PC-3 (cell line): ENCODE measurements at regions not wholly inside any gene's neighbourhood (a gene's known extent, or its start where the extent isn't known, plus 50 kb on each side); places are given as distances from the start of the nearest gene placed in this dataset.

Experiments used
- ATAC-seq: fragments of 200-7000 bp; cut with Tn5 transposase; 2 replicates; pipeline ENCODE4 v1.9.1; 2020; ENCODE audit warnings: mild to moderate bottlenecking, moderate library complexity
- BruUV-seq: library from RNA; stranded (reverse); fragments of 400-500 nt; replicated peaks from 2 replicates; lab custom pipeline; 2021; lab: Mats Ljungman, UMichigan
- CTCF ChIA-PET: fragments of 300-600 bp; sonication (Branson Sonifier 250); formaldehyde crosslinking; loops from one replicate; lab custom pipeline; 2022; ENCODE audit warnings: antibody characterized with exemption; lab: Charles Lee
- POLR2A ChIA-PET: fragments of 300-600 bp; sonication (Branson Sonifier 250); formaldehyde crosslinking; loops from one replicate; lab custom pipeline; 2022; ENCODE audit warnings: antibody characterized with exemption; ENCODE audit not compliant: unreplicated experiment; lab: Charles Lee
- DNase-seq: peaks from one replicate; pipeline ENCODE4 v3.0.0-alpha.2; 2015
- H2AFZ ChIP-seq: fragments of 300-600 bp; sonication (generic); 2 replicates; pipeline ENCODE4 v1.6.0; 2016; ENCODE audit warnings: antibody characterized with exemption, low read length
- H3F3A ChIP-seq: fragments of 300-600 bp; sonication (generic); one replicate; pipeline ENCODE4 v1.6.0; 2017; ENCODE audit warnings: antibody characterized with exemption, low read length, control low read depth, mild to moderate bottlenecking; ENCODE audit not compliant: unreplicated experiment
- H3K27ac ChIP-seq: fragments of 300-600 bp; sonication (generic); 2 replicates; pipeline ENCODE4 v1.5.1; 2016; ENCODE audit warnings: mild to moderate bottlenecking, low read length
- H3K27me3 ChIP-seq: fragments of 300-600 bp; sonication (generic); 2 replicates; pipeline ENCODE4 v1.6.1; 2016; ENCODE audit warnings: low read length, mixed read lengths
- H3K36me3 ChIP-seq: fragments of 300-600 bp; sonication (generic); 2 replicates; pipeline ENCODE4 v1.6.1; 2016; ENCODE audit warnings: low read depth, mixed run types, low read length, mixed read lengths
- H3K4me1 ChIP-seq: fragments of 300-600 bp; sonication (generic); 2 replicates; pipeline ENCODE4 v1.5.1; 2016; ENCODE audit warnings: low read length; ENCODE audit not compliant: insufficient read depth
- H3K4me2 ChIP-seq: fragments of 300-600 bp; sonication (generic); 2 replicates; pipeline ENCODE4 v1.6.0; 2016; ENCODE audit warnings: low read length
- H3K4me3 ChIP-seq: fragments of 300-600 bp; sonication (generic); 2 replicates; pipeline ENCODE4 v1.5.1; 2016; ENCODE audit warnings: mild to moderate bottlenecking, low read length, mixed read lengths
- H3K79me2 ChIP-seq: fragments of 300-600 bp; sonication (generic); 2 replicates; pipeline ENCODE4 v1.6.1; 2017; ENCODE audit warnings: low read length, mixed read lengths
- H3K9ac ChIP-seq: fragments of 300-600 bp; sonication (generic); 2 replicates; pipeline ENCODE4 v1.6.0; 2016; ENCODE audit warnings: mild to moderate bottlenecking, low read length
- H3K9me2 ChIP-seq: fragments of 300-600 bp; sonication (generic); replicated peaks from 2 replicates; pipeline ENCODE4 v1.6.1; 2016; ENCODE audit warnings: mixed run types, low read length, mixed read lengths
- H3K9me3 ChIP-seq: fragments of 300-600 bp; sonication (generic); 2 replicates; pipeline ENCODE4 v1.6.1; 2016; ENCODE audit warnings: low read length, mixed read lengths
- H4K20me1 ChIP-seq: fragments of 300-600 bp; sonication (generic); 2 replicates; pipeline ENCODE4 v1.6.1; 2016; ENCODE audit warnings: low read length, mixed read lengths
- EZH2 ChIP-seq: fragments of 300-600 bp; sonication (generic); IDR thresholded peaks from one replicate; pipeline ENCODE4 v1.6.1; 2017; ENCODE audit warnings: antibody characterized with exemption, mild to moderate bottlenecking, low read length; ENCODE audit not compliant: unreplicated experiment
- EZH2phosphoT487 ChIP-seq: fragments of 300-600 bp; sonication (generic); IDR thresholded peaks from 2 replicates; pipeline ENCODE4 v1.6.1; 2018; ENCODE audit warnings: mild to moderate bottlenecking, antibody characterized with exemption, low read length, borderline replicate concordance
- intact Hi-C: fragments of 100-400 bp; cut with micrococcal nuclease; formaldehyde crosslinking; loops from 2 replicates; pipeline ENCODE4 v1.9.0; 2023
- TF ChIP-seq, protein P1 (sequence below): fragments of 300-600 bp; sonication (generic); conservative IDR thresholded peaks from 2 replicates; pipeline ENCODE4 v1.5.1; 2017; ENCODE audit warnings: antibody characterized with exemption, low read depth, mild to moderate bottlenecking, low read length

- DNase-seq (peak; percentile 45), ATAC-seq (peak; percentile 38)
- intact Hi-C loops = no loop called here
- Histone ChIP-seq H4K20me1 (no peaks in the 10 kb centered on the region), H3F3A (no peaks in the 10 kb centered on the region), H3K4me2 (no peak overlapping the region), H3K4me3 (no peak overlapping the region), H2AFZ (no peak overlapping the region), H3K27ac (no peak overlapping the region), H3K9me2 (no peaks in the 10 kb centered on the region), H3K4me1 (peaks cover 12% of the 10 kb centered on the region; the same call in 1 of the 2 replicates), H3K36me3 (no peaks in the 10 kb centered on the region), H3K9ac (no peak overlapping the region), H3K79me2 (no peaks in the 10 kb centered on the region), H3K27me3 (no peaks in the 10 kb centered on the region), H3K9me3 (no peaks in the 10 kb centered on the region)
- CTCF ChIA-PET = no interaction called here
- BruUV-seq = no TSS peak
- no peak for TF ChIP-seq EZH2phosphoT487
- no peak for TF ChIP-seq EZH2
- TF ChIP-seq, protein P1, sequence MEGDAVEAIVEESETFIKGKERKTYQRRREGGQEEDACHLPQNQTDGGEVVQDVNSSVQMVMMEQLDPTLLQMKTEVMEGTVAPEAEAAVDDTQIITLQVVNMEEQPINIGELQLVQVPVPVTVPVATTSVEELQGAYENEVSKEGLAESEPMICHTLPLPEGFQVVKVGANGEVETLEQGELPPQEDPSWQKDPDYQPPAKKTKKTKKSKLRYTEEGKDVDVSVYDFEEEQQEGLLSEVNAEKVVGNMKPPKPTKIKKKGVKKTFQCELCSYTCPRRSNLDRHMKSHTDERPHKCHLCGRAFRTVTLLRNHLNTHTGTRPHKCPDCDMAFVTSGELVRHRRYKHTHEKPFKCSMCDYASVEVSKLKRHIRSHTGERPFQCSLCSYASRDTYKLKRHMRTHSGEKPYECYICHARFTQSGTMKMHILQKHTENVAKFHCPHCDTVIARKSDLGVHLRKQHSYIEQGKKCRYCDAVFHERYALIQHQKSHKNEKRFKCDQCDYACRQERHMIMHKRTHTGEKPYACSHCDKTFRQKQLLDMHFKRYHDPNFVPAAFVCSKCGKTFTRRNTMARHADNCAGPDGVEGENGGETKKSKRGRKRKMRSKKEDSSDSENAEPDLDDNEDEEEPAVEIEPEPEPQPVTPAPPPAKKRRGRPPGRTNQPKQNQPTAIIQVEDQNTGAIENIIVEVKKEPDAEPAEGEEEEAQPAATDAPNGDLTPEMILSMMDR = no peak
- POLR2A ChIA-PET = no interaction called here
These were observed 132.9 kb downstream of the FAM161A start for GRCh38 chr2:61720911-61721310.

- Histone ChIP-seq H3K9me2 (no peaks in the 10 kb centered on the region), H3K4me3 (no peak overlapping the region), H3K4me1 (peaks cover 12% of the 10 kb centered on the region; the same call in 1 of the 2 replicates), H3K27me3 (no peaks in the 10 kb centered on the region), H3K27ac (no peak overlapping the region), H4K20me1 (no peaks in the 10 kb centered on the region), H3K9me3 (no peaks in the 10 kb centered on the region), H2AFZ (no peak overlapping the region), H3F3A (no peaks in the 10 kb centered on the region), H3K79me2 (no peaks in the 10 kb centered on the region), H3K9ac (no peak overlapping the region), H3K4me2 (no peak overlapping the region), H3K36me3 (no peaks in the 10 kb centered on the region)
- ATAC-seq (no peak), DNase-seq (no peak)
- TF ChIP-seq, protein P1 = no peak
- no peak for TF ChIP-seq EZH2phosphoT487
- no peak for TF ChIP-seq EZH2
- intact Hi-C loops = no loop called here
- ChIA-PET POLR2A (no interaction called here), CTCF (no interaction called here)
- BruUV-seq = no TSS peak
These were observed 134.9 kb downstream of the FAM161A start for GRCh38 chr2:61718965-61719364.

GRCh38 chr2:61715506-61715905 is 138.4 kb downstream of the FAM161A start:
- no peaks in the 10 kb centered on the region for H3F3A ChIP-seq
- intact Hi-C loops = no loop called here
- H3K4me2 ChIP-seq = no peak overlapping the region
- ChIA-PET POLR2A (no interaction called here), CTCF (no interaction called here)
- no peak overlapping the region for H3K9ac ChIP-seq
- no peaks in the 10 kb centered on the region for H3K9me2 ChIP-seq
- TF ChIP-seq, protein P1 = no peak
- no peak overlapping the region for H3K4me3 ChIP-seq
- H3K4me1 ChIP-seq = peaks cover 1% of the 10 kb centered on the region; the same call in 1 of the 2 replicates
- peak; percentile 50 for ATAC-seq
- H3K27me3 ChIP-seq = no peaks in the 10 kb centered on the region
- no peak overlapping the region for H2AFZ ChIP-seq
- H3K27ac ChIP-seq = no peak overlapping the region
- no peaks in the 10 kb centered on the region for H3K36me3 ChIP-seq
- no peaks in the 10 kb centered on the region for H3K9me3 ChIP-seq
- no TSS peak for BruUV-seq
- H3K79me2 ChIP-seq = no peaks in the 10 kb centered on the region
- no peaks in the 10 kb centered on the region for H4K20me1 ChIP-seq
- peak; percentile 51 for DNase-seq
